ENCODE measurements at regions not wholly inside any gene's neighbourhood (a gene's known extent, or its start where the extent isn't known, plus 50 kb on each side); places are given as distances from the start of the nearest gene placed in this dataset.
"Not testable (repeated sequence)": the region's sequence is repeated elsewhere in the genome, so short reads cannot be mapped to it uniquely, and the experiment has no call there.

- H3K27me3 ChIP-seq (ENCODE audit: insufficient read depth, low read depth), result no peaks in the 10 kb centered on the region
- no peak for TF ChIP-seq EZH2 (IDR thresholded peaks at IDR 0.05; ENCODE audit: low read depth)
- TF ChIP-seq CTCF (conservative IDR thresholded peaks at IDR 0.05), result no peak
- H3K4me1 ChIP-seq (replicated peaks; ENCODE audit: insufficient read depth), result no peaks in the 10 kb centered on the region
- no peak overlapping the region for H3K4me2 ChIP-seq
- ChIA-PET POLR2A (ENCODE audit: unreplicated experiment) (interaction anchor here (0.6 kb wide), 1 partner anchor 55 kb away, joined by 3 read pairs; no protein-coding TSS in a partner anchor), CTCF (no interaction called here)
- H3K79me2 ChIP-seq (ENCODE audit: low read depth), result no peaks in the 10 kb centered on the region
- no peak overlapping the region for H2AFZ ChIP-seq
- H3K4me3 ChIP-seq, result no peak overlapping the region
- H3F3A ChIP-seq (ENCODE audit: insufficient read depth, low read depth), result no peaks in the 10 kb centered on the region
- H3K9me3 ChIP-seq (ENCODE audit: insufficient read depth, low read depth), result no peaks in the 10 kb centered on the region
- no peaks in the 10 kb centered on the region for H3K36me3 ChIP-seq (ENCODE audit: low read depth)
- H4K20me1 ChIP-seq (ENCODE audit: insufficient read depth), result no peaks in the 10 kb centered on the region
- no peaks in the 10 kb centered on the region for H3K9me2 ChIP-seq (ENCODE audit: insufficient read depth)
- intact Hi-C loops (cut with micrococcal nuclease; ENCODE audit: unreplicated experiment), result no loop called here
- no TSS peak for BruUV-seq (replicated peaks)
- H3K27ac ChIP-seq, result no peak overlapping the region
- DNase-seq, result no peak
Measured at GRCh38 chr9:129427149-129427548, 193.8 kb downstream of the C9orf50 start.

- ChIA-PET CTCF (interaction anchor here (0.6 kb wide), 1 partner anchor 19 kb away, joined by 4 read pairs; no protein-coding TSS in a partner anchor), POLR2A (ENCODE audit: unreplicated experiment) (interaction anchor here (0.7 kb wide), 1 partner anchor 13 kb away, joined by 3 read pairs; no protein-coding TSS in a partner anchor)
- H3K4me3 ChIP-seq; DNase-seq; H4K20me1 ChIP-seq (ENCODE audit: insufficient read depth); BruUV-seq (replicated peaks); H3K27ac ChIP-seq; H3K27me3 ChIP-seq (ENCODE audit: insufficient read depth, low read depth); H3K9me3 ChIP-seq (ENCODE audit: insufficient read depth, low read depth); H3K36me3 ChIP-seq (ENCODE audit: low read depth); H2AFZ ChIP-seq; H3K4me2 ChIP-seq; H3K9me2 ChIP-seq (ENCODE audit: insufficient read depth); H3K4me1 ChIP-seq (replicated peaks; ENCODE audit: insufficient read depth); intact Hi-C loops (cut with micrococcal nuclease; ENCODE audit: unreplicated experiment); H3K79me2 ChIP-seq (ENCODE audit: low read depth); H3F3A ChIP-seq (ENCODE audit: insufficient read depth, low read depth): not testable (repeated sequence)
Measured at GRCh38 chr9:129423755-129424154, 197.1 kb downstream of the C9orf50 start.

GRCh38 chr9:129423216-129423615 is 197.7 kb downstream of the C9orf50 start:
- Histone ChIP-seq H3K4me1 (replicated peaks; ENCODE audit: insufficient read depth) (no peaks in the 10 kb centered on the region), H4K20me1 (ENCODE audit: insufficient read depth) (no peaks in the 10 kb centered on the region), H3F3A (ENCODE audit: insufficient read depth, low read depth) (no peaks in the 10 kb centered on the region), H3K27me3 (ENCODE audit: insufficient read depth, low read depth) (no peaks in the 10 kb centered on the region), H3K4me2 (no peak overlapping the region), H3K9me2 (ENCODE audit: insufficient read depth) (no peaks in the 10 kb centered on the region), H3K36me3 (ENCODE audit: low read depth) (no peaks in the 10 kb centered on the region), H2AFZ (no peak overlapping the region), H3K9me3 (ENCODE audit: insufficient read depth, low read depth) (no peaks in the 10 kb centered on the region), H3K79me2 (ENCODE audit: low read depth) (no peaks in the 10 kb centered on the region), H3K4me3 (no peak overlapping the region), H3K27ac (no peak overlapping the region)
- intact Hi-C loops (cut with micrococcal nuclease; ENCODE audit: unreplicated experiment), result no loop called here
- no TSS peak for BruUV-seq (replicated peaks)
- no peak for DNase-seq
- POLR2A ChIA-PET (ENCODE audit: unreplicated experiment), result no interaction called here
- CTCF ChIA-PET, result no interaction called here
- no peak for TF ChIP-seq EZH2 (IDR thresholded peaks at IDR 0.05; ENCODE audit: low read depth)
- TF ChIP-seq CTCF (conservative IDR thresholded peaks at IDR 0.05), result no peak

GRCh38 chr9:129422843-129423192 is 198.1 kb downstream of the C9orf50 start:
- Histone ChIP-seq H3K4me3 (no peak overlapping the region), H3K36me3 (ENCODE audit: low read depth) (no peaks in the 10 kb centered on the region), H3K9me2 (ENCODE audit: insufficient read depth) (no peaks in the 10 kb centered on the region), H3K9me3 (ENCODE audit: insufficient read depth, low read depth) (no peaks in the 10 kb centered on the region), H3K4me1 (replicated peaks; ENCODE audit: insufficient read depth) (no peaks in the 10 kb centered on the region), H3K27ac (no peak overlapping the region), H3K27me3 (ENCODE audit: insufficient read depth, low read depth) (no peaks in the 10 kb centered on the region), H4K20me1 (ENCODE audit: insufficient read depth) (no peaks in the 10 kb centered on the region), H3F3A (ENCODE audit: insufficient read depth, low read depth) (peaks cover under 1% of the 10 kb centered on the region; the same call in 1 of the 2 replicates), H3K4me2 (no peak overlapping the region), H2AFZ (no peak overlapping the region), H3K79me2 (ENCODE audit: low read depth) (no peaks in the 10 kb centered on the region)
- POLR2A ChIA-PET (ENCODE audit: unreplicated experiment), result no interaction called here
- CTCF ChIA-PET, result no interaction called here
- TF ChIP-seq EZH2 (IDR thresholded peaks at IDR 0.05; ENCODE audit: low read depth) (no peak), CTCF (conservative IDR thresholded peaks at IDR 0.05) (no peak)
- intact Hi-C loops (cut with micrococcal nuclease; ENCODE audit: unreplicated experiment), result no loop called here
- no TSS peak for BruUV-seq (replicated peaks)
- DNase-seq, result peak in 1 of 2 experiments; percentile 36
